GM18498 (cell line): ENCODE measurements at regions not wholly inside any gene's neighbourhood (a gene's known extent, or its start where the extent isn't known, plus 50 kb on each side); places are given as distances from the start of the nearest gene placed in this dataset.

ENCODE experiments used
- ATAC-seq: cut with Tn5 transposase; IDR thresholded peaks from one replicate; pipeline ENCODE4 v1.9.1; 2021; ENCODE audit warnings: mild to moderate bottlenecking, moderate library complexity; ENCODE audit not compliant: unreplicated experiment

- no peak for ATAC-seq
These were observed 249.7 kb downstream of the C4orf33 start for GRCh38 chr4:129345609-129346008.

DNA sequence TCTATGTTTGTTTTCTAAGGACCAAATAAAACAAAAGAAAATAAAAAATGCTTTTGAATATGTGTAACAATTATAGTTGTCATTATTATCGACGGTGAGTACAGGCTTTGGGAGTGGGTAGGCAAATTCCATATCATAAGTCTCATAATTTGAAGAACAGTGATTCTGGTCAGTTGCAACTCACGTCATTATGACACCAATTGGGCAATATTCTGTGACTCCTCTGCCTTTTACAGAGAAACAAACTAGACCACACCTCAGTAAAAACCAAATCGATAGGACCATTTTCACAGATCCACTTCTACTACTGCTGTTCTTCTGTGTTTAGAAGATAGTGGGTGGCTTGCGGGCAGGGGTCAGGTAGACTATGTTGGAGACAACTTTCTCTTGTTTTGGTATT is 250.1 kb downstream of the C4orf33 start:
- ATAC-seq = no peak

GRCh38 chr4:129346734-129347133 is 250.8 kb downstream of the C4orf33 start:
- ATAC-seq = no peak

- no peak for ATAC-seq
These were observed 255.1 kb downstream of the C4orf33 start for GRCh38 chr4:129350834-129351721.

- ATAC-seq = no peak
These were observed 256.5 kb downstream of the C4orf33 start for GRCh38 chr4:129352480-129352879.

- ATAC-seq = no peak
These were observed 257.5 kb downstream of the C4orf33 start for GRCh38 chr4:129353490-129353889.

- no peak for ATAC-seq
These were observed 259.1 kb downstream of the C4orf33 start for GRCh38 chr4:129355031-129355430.

DNA sequence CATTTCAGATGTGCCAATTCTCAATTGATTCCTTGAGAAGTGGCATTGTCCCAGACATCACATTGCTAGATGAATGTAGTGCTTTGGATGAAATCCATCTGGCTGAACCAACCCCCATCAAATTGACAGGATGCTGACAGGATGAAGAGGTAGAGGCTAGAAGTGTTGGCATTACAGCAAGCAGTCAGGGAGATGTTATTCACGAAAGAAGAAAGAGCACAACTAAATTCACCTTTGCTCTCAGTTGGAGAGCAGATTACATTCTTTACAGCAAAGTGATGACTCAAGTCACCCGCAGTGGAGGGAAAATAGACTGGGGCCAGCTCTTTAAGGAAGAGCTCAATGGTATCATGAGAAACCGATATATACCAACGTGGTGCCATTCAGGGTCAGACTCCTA is 259.6 kb downstream of the C4orf33 start:
- no peak for ATAC-seq

- no peak for ATAC-seq
These were observed 262.6 kb downstream of the C4orf33 start for GRCh38 chr4:129358571-129358970.

DNA sequence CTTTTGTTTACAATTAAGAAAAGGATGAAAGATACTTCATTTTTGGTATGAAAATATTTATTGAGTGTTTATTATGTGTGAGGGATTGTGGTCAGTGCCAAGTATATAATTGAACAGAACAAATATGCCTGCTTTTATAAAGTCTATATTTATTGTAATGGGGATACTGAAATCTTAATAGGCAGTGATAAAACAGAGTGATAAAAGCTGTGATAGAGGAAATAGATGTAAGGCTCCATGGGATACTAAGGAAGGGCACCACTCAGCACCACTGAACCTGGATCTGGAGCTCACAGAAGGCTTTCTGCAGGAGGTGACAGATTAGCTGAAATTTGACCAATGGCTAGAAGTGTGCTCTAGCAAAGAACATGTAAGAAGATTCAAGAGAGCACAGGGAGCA is 263.5 kb downstream of the C4orf33 start:
- ATAC-seq = no peak

DNA sequence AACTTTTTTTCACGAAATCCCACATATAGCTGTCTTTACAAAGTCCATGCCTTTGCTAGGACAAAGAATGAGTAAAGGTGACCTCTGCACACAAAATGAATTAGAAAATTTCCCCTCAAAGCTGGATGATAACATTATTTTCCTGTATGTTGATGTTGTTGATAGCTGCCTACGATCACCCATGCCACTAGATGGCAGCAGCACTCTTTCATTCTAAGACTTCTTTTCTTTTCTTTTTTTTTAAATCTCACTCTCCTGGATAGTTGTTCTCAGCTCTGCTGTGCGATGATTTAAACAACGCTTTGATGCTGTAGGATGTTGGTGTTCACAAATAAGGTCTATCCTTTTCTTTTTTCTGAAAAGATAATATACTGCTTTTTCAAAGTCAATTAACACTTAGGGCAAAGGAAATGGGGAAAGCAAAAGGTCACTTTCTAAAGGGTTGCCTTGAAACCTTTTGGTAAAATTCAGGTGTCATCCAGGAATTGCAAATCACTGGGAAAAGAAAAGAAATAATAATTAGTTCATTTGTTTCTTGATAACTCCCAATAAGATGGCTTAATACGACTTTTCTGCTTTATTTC is 266.8 kb downstream of the C4orf33 start:
- ATAC-seq = peak; percentile 84

- no peak for ATAC-seq
These were observed 268.9 kb downstream of the C4orf33 start for GRCh38 chr4:129364747-129365452.

GRCh38 chr4:129369361-129370010 is 273.5 kb downstream of the C4orf33 start:
- no peak for ATAC-seq

DNA sequence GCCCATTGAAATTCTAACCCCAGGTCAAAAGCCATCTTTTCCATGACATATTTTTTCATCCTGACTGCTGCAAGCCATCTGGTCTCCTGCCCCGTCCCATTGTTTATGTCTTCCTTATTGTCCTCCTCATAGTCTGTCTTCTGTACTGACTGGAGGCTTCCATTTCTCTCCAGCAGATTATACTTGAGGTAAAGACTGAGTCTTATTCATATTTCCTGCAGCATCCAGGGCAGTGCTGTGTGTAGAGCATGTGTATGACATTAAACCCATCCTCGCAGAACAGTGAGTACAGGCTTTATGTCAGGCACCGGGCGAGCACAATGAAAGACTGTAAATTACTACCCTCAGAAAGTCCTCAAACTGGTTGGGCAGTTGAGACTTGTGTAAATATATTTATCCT is 275.1 kb downstream of the C4orf33 start:
- no peak for ATAC-seq

DNA sequence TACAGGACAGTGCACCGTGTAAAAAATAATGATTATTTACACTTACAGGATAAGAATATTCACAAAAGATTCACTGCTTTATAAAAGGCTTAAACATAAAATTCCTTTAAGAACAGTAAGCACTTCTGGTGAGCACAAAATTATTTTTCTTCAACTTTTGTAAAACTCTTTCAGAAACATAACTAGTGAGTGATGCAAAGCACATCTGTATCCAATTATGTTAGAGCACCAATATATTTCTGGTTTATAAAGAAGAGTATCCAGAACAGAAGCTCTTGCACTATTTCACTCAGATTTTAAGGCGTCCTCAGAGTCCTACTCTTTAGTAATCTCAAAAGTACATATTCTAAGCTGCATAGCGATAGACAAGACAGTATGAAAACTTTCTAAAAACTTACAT is 276.0 kb downstream of the C4orf33 start:
- ATAC-seq = no peak

DNA sequence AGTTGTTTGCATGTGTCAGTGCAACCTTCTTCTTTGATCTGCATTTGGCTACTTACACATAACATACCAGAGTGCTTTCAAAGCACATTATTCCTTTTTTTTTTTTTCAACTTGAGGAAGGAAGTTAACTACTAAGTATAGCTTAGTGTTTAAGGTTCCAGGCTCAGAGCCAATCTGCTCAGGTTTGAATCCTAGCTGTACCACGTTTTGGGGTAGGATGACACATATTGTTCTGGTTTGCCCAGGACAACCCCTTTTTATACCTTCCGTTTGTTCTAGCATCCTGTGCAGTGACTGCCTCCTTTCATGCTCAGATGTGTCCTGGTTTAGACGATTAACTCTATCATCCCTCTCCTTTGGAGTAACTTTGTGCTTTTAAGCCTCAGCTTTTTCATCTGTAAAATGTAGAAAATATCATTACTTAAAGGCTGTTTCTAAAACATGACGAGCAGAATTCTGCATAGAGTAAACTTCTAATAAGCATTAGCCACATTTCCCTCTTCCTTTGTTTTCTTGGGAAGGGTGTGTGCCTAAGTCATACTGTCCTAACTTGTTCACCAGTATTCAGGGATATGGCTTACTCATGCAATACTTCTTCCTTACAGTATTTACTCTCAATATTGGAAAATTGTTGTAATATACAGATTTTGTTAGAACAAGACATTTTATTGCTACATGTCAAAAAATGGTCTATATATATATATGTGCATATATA is 281.3 kb downstream of the C4orf33 start:
- no peak for ATAC-seq

GRCh38 chr4:129378364-129378763 is 282.4 kb downstream of the C4orf33 start:
- ATAC-seq = no peak

- no peak for ATAC-seq
These were observed 283.5 kb downstream of the C4orf33 start for GRCh38 chr4:129379429-129379828.

- no peak for ATAC-seq
These were observed 289.0 kb downstream of the C4orf33 start for GRCh38 chr4:129384974-129385373.

GRCh38 chr4:129387666-129388065 is 291.7 kb downstream of the C4orf33 start:
- ATAC-seq = no peak

- no peak for ATAC-seq
These were observed 298.0 kb downstream of the C4orf33 start for GRCh38 chr4:129393976-129394375.
